HG02970 (cell line): ENCODE measurements at regions not wholly inside any gene's neighbourhood (a gene's known extent, or its start where the extent isn't known, plus 50 kb on each side); places are given as distances from the start of the nearest gene placed in this dataset.

ENCODE experiments used
- ATAC-seq: cut with Tn5 transposase; IDR thresholded peaks from one replicate; pipeline ENCODE4 v1.9.1; 2021; ENCODE audit warnings: mild to moderate bottlenecking, moderate library complexity, moderate number of reproducible peaks; ENCODE audit not compliant: unreplicated experiment, low FRiP score

GRCh38 chr13:60282186-60282585, 114.8 kb upstream of the TDRD3 start:
- no peak for ATAC-seq

GRCh38 chr13:60282708-60283107, 114.3 kb upstream of the TDRD3 start:
- no peak for ATAC-seq

- no peak for ATAC-seq
Observed at GRCh38 chr13:60286707-60287106, 110.3 kb upstream of the TDRD3 start.

- no peak for ATAC-seq
Observed at GRCh38 chr13:60288569-60288968, 108.5 kb upstream of the TDRD3 start.

GRCh38 chr13:60303166-60303565, 93.9 kb upstream of the TDRD3 start:
- no peak for ATAC-seq

- ATAC-seq = no peak
Observed at GRCh38 chr13:60311527-60311926, 85.5 kb upstream of the TDRD3 start.

DNA sequence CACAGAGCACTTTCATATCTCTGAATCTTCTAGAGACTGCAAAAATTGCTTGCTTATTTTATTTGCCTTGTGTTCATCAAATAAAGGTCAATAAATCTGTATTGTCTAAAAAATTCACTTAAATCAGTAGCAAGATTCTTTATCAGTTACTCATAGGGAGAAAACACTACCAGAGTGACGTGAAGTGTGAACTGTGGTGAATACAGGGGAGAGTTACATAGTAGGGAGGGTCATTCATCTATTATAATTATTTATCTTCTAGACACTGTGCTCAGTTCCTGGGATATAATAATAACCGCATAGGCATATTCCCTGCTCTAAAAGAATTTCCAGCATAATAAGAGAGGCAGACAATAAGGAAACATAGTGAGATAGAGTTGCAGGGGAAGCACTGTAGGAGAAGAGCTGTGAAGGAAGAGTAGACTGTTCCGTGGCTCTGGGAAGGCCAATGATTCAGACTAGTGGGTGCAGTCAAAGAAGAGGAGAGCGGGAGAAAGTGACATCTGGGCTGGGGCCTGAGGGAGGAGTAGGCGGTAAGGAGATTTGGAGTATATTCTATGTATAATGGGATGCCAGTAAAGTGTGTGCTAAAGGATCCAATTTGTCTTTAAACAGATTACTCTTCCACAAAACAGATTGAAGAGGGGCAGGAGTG, 84.0 kb upstream of the TDRD3 start:
- ATAC-seq = no peak

DNA sequence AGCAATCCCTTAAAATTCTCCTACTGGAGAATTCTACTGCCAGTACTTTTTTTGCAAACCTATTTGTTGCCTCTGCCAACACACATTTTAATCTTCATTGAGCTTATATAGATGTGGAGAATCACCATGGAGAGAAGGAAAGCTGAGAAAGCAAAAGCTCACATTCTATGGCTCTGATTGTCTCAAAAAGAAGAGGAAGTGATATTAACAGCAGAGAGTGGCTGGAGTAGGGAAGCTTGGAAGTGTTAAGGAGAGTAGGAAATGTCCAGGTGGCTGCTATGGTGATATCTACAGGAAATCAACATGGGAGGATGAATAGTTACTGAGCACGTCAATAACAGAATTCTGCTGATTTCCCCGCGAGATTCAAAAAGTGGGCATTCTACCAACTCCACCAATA, 78.8 kb upstream of the TDRD3 start:
- ATAC-seq = no peak

DNA sequence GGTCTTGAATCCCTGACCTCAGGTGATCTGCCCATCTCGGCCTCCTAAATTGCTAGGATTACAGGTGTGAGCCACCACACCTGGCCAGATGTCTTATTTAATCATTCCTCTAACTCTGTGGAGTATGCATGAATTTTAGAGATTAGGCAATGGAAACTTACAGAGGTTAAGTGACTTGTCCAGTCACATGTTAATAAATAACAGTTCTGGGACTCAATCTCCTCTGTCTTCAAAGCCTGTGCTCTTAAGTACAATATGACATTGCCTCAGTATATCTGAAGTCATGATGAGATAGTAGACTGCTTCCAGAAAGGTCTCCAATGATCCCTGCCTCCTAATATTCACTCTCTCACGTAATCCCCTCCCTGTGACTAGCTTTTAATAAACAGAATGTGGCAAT, 72.9 kb upstream of the TDRD3 start:
- ATAC-seq = no peak

- no peak for ATAC-seq
Observed at GRCh38 chr13:60326273-60326672, 70.7 kb upstream of the TDRD3 start.

GRCh38 chr13:60327511-60327910, 69.5 kb upstream of the TDRD3 start:
- ATAC-seq = no peak

DNA sequence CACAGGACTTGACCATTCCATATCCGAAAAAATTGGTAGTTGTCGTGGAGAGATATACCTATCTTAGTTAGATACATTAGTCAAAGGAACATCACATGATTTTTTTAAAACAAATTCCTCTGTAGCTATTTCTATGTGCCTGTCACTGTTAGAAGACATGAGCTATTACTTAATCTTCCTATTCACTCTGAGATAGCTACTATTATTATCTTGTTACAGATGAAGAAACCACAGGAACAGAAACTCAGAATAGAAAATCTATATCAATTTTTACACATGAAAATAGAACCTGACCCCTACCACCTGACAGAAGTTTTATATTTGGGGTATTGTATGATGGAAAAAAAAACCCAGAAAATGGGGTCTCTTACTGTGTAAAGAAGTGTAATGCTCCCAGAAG, 68.9 kb upstream of the TDRD3 start:
- ATAC-seq = no peak

- no peak for ATAC-seq
Observed at GRCh38 chr13:60329221-60329923, 67.6 kb upstream of the TDRD3 start.

DNA sequence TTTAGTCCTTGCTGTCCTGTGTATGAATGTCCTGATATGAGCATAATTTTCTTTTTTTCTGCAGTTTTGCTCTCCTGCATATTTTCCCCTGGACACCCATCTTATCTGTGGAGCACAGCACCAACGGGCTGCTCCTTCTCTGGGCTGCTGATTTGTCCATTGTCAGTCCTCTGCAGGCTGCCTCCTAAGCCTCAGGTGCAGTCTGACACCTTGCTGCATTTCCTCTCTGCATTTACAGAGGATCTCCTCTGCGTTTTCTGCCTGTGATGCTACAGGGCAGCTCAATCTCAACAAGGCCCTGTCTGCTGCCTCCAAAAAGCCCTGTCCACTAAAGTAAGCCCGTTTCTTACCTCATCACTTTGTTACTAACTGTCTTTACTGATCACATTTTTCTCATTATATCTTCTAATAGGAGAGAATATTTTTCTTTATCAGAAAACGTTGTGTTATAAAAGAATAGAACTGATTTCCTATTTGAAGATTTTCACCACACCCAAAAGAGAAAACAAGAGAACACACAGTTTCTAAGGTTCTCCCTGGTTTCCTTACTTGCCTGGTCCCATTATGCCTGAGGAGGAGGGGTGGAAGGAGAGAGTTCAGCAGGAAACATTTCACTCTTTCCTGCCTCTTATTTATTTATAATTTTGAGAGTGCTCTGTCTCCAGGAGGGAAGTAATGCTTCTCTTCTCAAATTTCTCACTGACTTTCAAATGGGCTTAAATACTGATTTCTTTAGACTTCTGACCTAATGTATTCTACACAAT, 65.6 kb upstream of the TDRD3 start:
- ATAC-seq = no peak

GRCh38 chr13:60332682-60333081, 64.3 kb upstream of the TDRD3 start:
- ATAC-seq = no peak

- ATAC-seq = no peak
Observed at GRCh38 chr13:60334310-60334709, 62.7 kb upstream of the TDRD3 start.

DNA sequence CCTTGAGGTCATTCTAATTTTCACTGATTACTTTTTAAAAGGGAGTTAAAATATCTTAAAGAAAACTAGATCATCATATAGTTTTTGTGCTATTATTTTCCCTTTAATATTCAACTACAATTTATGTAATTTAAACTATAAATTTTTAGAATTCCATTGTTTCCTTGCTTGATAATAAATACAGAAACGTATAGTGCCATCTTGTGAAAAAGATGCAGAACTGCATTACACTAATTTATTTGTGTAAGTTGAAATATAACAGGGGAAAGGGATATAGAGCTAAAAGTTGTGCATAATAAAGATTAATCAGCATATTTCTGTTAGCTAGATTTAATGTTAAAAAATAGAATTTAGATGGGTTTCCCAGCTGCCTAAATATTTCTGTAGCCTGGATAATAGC, 61.5 kb upstream of the TDRD3 start:
- no peak for ATAC-seq

GRCh38 chr13:60338754-60339153, 58.3 kb upstream of the TDRD3 start:
- ATAC-seq = no peak

DNA sequence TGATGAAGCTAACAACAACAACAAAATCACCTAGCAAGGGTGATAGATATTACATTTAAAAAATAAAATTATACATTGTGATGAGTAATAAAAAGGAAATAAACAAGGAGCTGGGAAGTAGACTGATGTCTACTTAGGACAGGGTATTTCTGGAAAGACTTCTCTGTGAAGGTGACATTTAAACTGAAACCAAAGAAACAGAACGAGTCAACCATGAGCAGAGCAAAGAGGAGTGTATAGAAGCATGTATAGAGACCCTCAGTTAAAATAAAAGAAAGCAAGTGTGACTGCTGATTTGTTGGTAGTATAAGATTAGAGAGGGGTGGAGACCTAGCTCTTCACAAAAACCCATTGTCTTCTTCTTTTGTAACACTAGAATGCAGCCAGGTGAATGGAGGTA, 53.0 kb upstream of the TDRD3 start:
- ATAC-seq = no peak

GRCh38 chr13:60347174-60347573, 49.8 kb upstream of the TDRD3 start:
- no peak for ATAC-seq
